ENCODE measurements at regions not wholly inside any gene's neighbourhood (a gene's known extent, or its start where the extent isn't known, plus 50 kb on each side); places are given as distances from the start of the nearest gene placed in this dataset.

DNA sequence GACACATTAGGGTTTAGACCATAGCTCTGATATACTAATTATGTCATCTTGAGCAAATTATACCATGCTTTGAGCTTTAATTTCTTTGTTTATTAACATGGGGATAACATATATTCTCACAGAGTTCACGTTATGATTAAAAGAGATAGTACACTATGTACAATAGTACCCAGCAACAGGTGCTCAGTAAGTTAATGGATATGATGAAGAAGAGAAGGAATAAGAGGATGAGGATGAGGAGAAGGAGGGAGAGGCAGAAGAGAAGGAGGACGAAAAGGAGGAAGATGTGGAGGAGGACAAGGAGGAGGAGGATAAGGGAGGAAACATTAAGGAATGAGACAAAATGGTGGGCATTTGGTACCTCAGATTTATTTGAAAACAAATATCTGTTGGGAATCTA is 260.4 kb downstream of the SH2D1A start:
- TF ChIP-seq CTCF (IDR thresholded peaks at IDR 0.05) (no peak), POLR2A (IDR thresholded peaks at IDR 0.05) (no peak), POLR2AphosphoS5 (IDR thresholded peaks at IDR 0.05) (no peak)

All from transverse colon (tissue), 4 donors.